GM12892 (cell line): ENCODE measurements at regions not wholly inside any gene's neighbourhood (a gene's known extent, or its start where the extent isn't known, plus 50 kb on each side); places are given as distances from the start of the nearest gene placed in this dataset.

Experiments used
- POLR2A ChIP-seq: IDR thresholded peaks from 2 replicates; pipeline ENCODE4 v1.6.1; 2011; ENCODE audit warnings: low read depth, low read length, control low read depth
- POLR2AphosphoS5 ChIP-seq: IDR thresholded peaks from 2 replicates; pipeline ENCODE4 v1.6.1; 2011; ENCODE audit warnings: low read depth, low read length, control low read depth
- TAF1 ChIP-seq: IDR thresholded peaks from 2 replicates; pipeline ENCODE4 v1.6.1; 2011; ENCODE audit warnings: low read depth, mild to moderate bottlenecking, control low read depth, low read length, borderline replicate concordance

DNA sequence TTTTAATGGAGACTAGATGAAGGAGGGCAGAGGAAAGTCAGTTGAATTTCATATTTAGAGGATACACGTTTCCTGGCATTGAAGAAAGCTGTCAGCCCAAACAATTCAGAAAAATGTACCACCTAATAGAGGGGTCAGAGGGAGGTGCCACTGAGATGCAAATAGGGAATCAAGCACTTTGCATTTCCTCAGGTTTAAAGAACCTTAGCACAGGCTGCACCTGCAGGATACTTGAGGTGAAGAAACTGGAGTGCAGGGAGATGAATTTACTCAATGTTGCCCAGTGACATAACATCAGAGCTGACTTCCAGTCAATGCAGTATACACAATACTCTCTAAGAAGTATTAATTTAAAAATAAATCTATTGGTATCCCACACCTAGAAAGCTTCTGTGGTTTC, 67.0 kb upstream of the MAST4 start:
- TF ChIP-seq POLR2A (no peak), POLR2AphosphoS5 (no peak), TAF1 (no peak)
